CD4-positive, alpha-beta T cell treated with Interleukin-4 for 1 hour (primary cell): ENCODE measurements at regions not wholly inside any gene's neighbourhood (a gene's known extent, or its start where the extent isn't known, plus 50 kb on each side); places are given as distances from the start of the nearest gene placed in this dataset.

ENCODE experiments used
- DNase-seq, 2 donors: peaks; one replicate each; pipeline ENCODE4 v3.0.0-alpha.2; 2020 to 2022

DNA sequence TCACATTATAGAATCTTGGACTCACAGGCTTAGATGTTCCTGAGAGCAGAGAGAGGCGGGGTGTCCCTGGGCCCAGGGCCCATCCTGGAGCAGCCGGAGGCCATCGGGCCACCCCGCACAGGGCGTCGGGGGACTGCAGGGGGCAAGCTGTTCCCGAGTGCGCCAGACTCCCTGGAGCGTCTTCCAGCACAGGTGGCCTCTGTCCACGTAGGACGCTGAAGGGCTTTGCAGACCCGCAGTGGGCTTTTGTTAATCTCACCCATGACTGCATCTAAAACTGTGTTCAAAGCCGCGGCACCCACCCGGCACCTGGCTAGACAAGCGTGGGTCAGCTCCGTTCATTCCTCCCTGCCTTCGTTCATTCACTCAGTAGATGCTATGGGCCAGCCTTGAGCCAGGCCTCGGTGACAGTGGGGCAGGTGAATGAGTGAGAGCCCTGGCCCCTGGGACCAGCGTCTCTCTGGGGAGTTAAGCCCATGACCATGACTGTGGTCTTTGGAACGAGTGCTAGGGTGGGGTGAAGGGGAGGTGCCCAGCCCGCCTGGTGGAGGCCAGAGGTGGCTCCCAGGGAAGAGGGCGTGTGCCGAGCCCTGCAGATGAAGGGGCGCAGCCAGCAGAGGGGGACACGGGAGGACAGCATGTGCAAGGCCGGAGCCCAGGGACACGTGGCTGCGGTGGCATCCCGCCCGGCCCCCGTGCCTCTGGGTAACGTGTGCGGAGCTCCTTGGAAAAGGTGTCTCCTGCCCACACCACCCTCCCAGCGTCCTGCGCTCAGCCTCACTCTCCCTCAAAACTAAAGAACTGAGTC is 98.3 kb downstream of the HMX1 start:
- DNase-seq: no peak

DNA sequence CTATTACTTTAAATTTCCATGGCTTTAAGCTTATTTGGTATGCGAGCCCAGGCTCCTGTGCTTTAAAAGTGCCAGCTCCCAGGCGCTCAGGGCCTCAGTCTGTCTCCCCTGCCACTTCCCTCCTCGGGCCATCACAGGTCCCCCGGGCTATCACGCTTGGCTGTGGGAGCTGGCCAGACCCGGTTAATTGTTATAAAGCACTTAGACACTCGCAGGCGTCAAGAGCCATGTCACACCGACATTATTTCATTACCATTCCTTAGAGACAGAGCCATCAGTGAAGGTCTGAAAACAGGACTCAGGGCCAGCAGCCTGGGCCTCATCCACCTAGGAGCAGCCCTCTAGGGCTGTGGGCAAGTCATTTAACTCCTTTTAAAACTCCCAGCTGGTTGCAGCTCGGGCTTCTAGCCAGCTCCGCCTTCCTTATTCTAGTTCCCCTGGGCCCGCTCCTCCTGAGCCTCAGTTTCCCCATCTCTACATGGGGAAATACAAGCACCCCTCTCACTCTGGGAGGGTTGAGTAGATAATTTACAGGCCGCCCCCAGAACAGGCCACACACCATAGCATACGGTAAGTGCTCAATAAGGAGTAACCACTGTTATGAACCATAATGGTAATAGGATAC is 99.0 kb downstream of the HMX1 start:
- DNase-seq: no peak

- DNase-seq: no peak
Observed at GRCh38 chr4:8771666-8772065, 100.0 kb downstream of the HMX1 start.

DNA sequence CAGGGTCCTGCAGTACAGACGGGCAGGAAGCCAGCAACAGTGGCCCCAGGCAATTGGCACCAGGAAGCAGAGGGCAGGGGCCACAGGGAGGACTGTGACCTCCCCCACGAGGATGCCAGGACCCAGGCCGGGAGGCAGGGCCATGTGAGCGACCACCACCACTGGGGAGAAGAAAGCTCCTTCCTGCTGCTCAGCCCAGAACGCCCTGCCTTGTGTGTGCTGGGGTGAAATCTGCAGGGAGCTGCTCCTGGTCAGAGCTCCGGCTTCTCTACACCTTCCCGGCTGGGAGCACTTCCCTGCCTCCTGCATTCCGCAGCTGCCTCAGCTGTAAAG is 100.4 kb downstream of the HMX1 start:
- no peak for DNase-seq

GRCh38 chr4:8770518-8771257 is 101.0 kb downstream of the HMX1 start:
- DNase-seq: no peak

DNA sequence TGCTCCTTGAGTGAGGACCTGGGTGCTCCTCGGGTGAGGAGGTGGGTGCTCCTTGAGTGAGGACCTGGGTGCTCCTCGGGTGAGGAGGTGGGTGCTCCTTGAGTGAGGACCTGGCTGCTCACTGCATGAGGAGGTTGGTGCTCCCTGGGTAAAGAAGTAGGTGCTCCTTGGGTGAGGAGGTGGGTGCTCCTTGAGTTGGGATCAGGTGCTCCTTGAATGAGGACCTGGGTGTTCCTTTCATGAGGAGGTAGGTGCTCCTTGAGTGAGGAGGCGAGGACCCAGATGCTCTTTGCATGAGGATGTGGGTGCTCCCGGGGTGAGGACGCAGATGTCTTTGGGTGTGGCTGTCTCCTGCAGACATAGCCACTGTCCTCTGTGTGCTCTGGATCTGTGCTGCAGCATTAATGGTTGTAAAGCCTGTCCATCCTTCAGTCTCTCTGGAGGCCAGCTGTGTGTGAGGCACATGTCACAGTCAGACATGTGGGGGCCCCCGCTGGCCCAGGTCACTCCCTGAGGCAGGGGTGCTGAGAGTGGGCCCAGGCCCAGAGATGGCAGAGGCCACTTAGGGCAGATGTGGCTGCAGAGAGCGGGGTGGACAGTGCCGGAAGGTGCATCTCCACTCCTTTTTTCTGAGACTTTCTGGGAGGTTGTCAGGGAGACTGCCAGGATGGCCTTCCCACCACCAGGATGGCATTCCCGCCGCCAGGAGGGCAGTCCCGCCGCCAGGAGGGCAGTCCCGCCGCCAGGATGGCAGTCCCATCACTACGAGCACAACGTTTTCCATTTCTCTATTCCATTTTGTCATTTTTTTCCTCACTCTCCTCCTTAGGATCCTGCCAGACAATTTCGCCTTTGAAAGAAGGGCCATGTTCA is 101.8 kb downstream of the HMX1 start:
- DNase-seq: no peak

GRCh38 chr4:8768357-8768999 is 103.2 kb downstream of the HMX1 start:
- no peak for DNase-seq

DNA sequence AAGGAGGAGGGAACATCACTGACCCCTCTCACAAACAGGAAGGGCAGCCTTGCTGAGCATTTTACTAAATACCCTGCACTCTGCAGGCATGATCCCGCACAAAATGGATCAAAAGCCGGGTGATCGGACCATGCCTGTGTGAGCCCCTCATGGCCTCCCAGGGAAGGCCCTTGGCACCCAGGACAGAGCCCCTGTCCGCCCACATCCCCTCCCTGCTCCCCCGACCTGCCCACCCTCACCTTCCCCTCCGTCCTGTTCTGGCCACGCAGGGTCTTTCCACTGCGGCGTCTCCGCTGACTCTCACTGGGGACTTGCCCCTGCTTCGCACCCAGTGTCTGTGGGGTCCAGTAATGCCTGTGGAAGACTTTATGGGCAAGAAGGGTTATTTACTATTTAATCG is 105.0 kb downstream of the HMX1 start:
- no peak for DNase-seq

- no peak for DNase-seq
Observed at GRCh38 chr4:8765631-8766590, 105.7 kb downstream of the HMX1 start.

- DNase-seq: no peak
Observed at GRCh38 chr4:8765084-8765483, 106.6 kb downstream of the HMX1 start.

DNA sequence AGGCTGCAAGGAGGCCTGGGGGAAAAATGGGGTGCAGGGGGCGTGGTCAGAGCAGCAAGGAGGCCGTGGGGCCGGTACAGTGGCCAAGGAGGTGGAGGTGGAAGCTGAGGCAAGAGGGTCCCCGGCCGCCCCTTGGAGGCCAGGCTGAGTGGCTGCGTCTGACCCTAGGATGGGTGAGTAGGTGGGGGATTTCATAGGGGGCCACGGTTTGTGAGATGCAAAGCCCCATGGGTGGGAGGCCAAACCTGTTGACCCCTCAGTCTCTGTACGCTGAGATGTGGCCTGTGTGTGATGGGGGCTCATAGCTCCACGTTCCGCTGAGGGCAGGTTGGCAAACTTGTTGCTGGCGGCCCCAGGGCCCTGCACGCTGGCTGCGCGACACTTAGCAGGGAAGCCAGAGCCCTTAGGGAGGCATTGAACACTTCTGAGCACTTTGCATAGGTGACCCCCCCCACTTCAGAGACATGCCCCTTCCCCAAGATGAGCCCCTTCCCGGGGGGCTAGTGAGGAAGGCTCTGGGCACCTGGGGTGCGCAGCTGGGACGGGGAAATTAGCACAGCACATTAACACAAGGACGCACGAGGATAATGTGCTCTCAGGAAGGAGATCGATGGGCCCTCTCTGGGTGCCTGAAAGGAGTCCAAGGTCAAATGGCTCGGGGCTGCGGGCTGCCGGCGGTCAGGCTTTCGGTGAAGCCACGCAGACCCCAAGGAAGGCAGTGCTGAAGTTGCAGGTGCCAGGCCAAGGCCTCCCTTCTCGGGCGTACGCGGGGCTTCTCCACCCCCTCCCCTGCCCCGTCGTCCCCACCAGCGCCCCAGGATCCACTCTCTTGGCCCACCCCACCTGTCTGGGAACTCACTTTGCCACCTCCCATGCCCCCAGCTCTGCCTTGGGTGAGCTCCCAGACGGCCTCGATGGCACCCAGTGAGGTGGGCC is 107.4 kb downstream of the HMX1 start:
- no peak for DNase-seq

GRCh38 chr4:8762951-8763735 is 108.5 kb downstream of the HMX1 start:
- DNase-seq: no peak

GRCh38 chr4:8762356-8762755 is 109.3 kb downstream of the HMX1 start:
- no peak for DNase-seq

- DNase-seq: no peak
Observed at GRCh38 chr4:8761824-8762205, 109.8 kb downstream of the HMX1 start.

DNA sequence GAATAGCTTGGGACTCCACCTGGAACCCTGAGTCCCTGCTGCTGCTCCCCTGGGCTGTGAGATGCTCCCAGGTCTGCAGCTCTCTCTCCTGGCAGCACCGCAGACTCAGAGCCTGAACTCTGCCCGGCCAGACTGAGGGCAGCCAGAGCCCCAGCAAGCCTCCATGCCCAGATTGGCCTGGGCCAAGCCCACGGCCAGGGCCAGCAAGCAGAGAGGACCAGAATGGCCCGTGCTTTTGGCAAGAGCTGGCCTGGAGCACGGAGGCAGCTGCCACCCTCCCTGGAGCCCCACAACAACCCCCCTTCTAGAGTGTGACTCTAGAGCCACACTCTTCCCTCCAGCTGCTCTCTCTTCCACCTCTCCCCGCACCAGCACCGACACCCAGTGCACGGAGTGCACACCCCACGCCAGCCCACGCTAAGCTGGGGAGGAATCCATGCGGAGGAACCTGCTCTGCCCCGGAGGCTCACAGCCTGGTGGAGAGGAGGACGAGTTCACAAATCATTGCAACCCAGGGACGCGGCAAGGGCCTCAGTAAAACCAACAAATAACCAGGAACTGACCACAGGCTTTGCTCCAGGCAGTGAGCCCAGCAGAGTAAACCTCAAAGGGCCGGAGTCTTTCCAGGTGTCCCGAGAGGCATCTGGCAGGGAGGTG is 110.3 kb downstream of the HMX1 start:
- no peak for DNase-seq

GRCh38 chr4:8760561-8760960 is 111.1 kb downstream of the HMX1 start:
- DNase-seq: no peak

DNA sequence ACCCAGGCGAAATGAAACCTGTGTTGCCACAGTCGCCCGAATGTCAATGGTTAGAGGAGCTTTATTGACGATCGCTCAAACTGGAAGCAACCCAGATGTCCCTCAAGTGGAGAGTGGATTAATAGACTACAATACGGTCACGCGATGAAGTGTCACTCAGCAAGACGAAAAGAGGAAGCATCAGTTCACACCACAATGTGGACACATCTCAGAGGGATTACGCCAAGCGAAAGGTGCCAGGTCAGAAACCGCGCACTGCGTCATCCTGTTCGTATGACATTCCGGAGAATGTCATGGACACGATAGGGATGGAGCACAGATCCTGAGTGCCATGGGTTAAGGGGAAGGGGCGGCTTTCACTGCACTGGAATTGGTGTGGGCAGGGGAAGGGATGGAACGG is 111.7 kb downstream of the HMX1 start:
- DNase-seq: no peak

DNA sequence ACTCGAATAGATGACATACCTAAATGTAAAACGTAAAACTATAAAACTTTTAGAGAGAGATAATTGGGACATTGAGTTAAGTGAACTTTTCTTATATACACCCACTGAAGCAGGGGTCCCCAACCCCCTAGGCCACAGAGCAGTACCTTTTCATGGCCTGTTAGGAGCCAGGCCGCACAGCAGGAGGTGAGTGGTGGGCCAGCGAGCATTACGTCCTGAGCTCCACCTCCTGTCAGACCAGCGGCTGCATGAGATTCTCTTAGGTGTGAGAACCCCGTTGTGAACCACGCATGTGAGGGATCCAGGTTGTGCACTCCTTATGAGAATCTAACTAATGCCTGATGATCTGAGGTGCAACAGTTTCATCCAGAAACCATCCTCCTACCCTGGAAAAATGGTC is 114.8 kb downstream of the HMX1 start:
- no peak for DNase-seq
